HFFc6 (cell line): ENCODE measurements at regions not wholly inside any gene's neighbourhood (a gene's known extent, or its start where the extent isn't known, plus 50 kb on each side); places are given as distances from the start of the nearest gene placed in this dataset.

Experiments
- DNase-seq: peaks from one replicate; pipeline ENCODE4 v3.0.0-alpha.2; 2018
- H3K27ac Mint-ChIP-seq: 2 replicates; pipeline ENCODE4 v1.8.0; 2020; ENCODE audit warnings: mild to moderate bottlenecking, mixed read lengths
- H3K27me3 Mint-ChIP-seq: 2 replicates; pipeline ENCODE4 v1.8.0; 2021; ENCODE audit warnings: mild to moderate bottlenecking, moderate library complexity, mixed read lengths; ENCODE audit not compliant: insufficient read depth
- H3K36me3 Mint-ChIP-seq: 2 replicates; pipeline ENCODE4 v1.8.0; 2021; ENCODE audit warnings: low read depth, mixed read lengths
- H3K4me1 Mint-ChIP-seq: 2 replicates; pipeline ENCODE4 v1.8.0; 2020; ENCODE audit warnings: low read depth, mixed read lengths
- H3K4me3 Mint-ChIP-seq: 2 replicates; pipeline ENCODE4 v1.8.0; 2020; ENCODE audit warnings: mild to moderate bottlenecking, moderate library complexity, mixed read lengths
- H3K9me3 Mint-ChIP-seq: 2 replicates; pipeline ENCODE4 v1.8.0; 2020; ENCODE audit warnings: mild to moderate bottlenecking, mixed read lengths
- CTCF ChIP-seq: fragments of 200-600 bp; sonication (generic); IDR thresholded peaks from 2 replicates; pipeline ENCODE4 v1.5.0; 2021; ENCODE audit warnings: antibody characterized with exemption, mild to moderate bottlenecking

GRCh38 chr9:28584542-28584941, 1011.3 kb upstream of the C9orf72 start:
- Mint-ChIP-seq H3K27me3 (no peaks in the 10 kb centered on the region), H3K9me3 (peaks cover 39% of the 10 kb centered on the region), H3K4me1 (no peaks in the 10 kb centered on the region), H3K36me3 (no peaks in the 10 kb centered on the region), H3K27ac (no peak overlapping the region), H3K4me3 (no peak overlapping the region)
- DNase-seq = no peak
- no peak for TF ChIP-seq CTCF

GRCh38 chr9:28587052-28587451, 1013.8 kb upstream of the C9orf72 start:
- H3K36me3 Mint-ChIP-seq = no peaks in the 10 kb centered on the region
- H3K27ac Mint-ChIP-seq = no peak overlapping the region
- peaks cover 39% of the 10 kb centered on the region for H3K9me3 Mint-ChIP-seq
- H3K27me3 Mint-ChIP-seq = no peaks in the 10 kb centered on the region
- H3K4me3 Mint-ChIP-seq = no peak overlapping the region
- H3K4me1 Mint-ChIP-seq = no peaks in the 10 kb centered on the region
- DNase-seq = no peak
- no peak for TF ChIP-seq CTCF

GRCh38 chr9:28598408-28598807, 1025.1 kb upstream of the C9orf72 start:
- DNase-seq = no peak
- no peak overlapping the region for H3K4me3 Mint-ChIP-seq
- H3K4me1 Mint-ChIP-seq = no peaks in the 10 kb centered on the region
- H3K27ac Mint-ChIP-seq = no peak overlapping the region
- H3K36me3 Mint-ChIP-seq = no peaks in the 10 kb centered on the region
- peaks cover 18% of the 10 kb centered on the region for H3K9me3 Mint-ChIP-seq
- H3K27me3 Mint-ChIP-seq = no peaks in the 10 kb centered on the region
- no peak for TF ChIP-seq CTCF

- no peak for DNase-seq
- peaks cover 18% of the 10 kb centered on the region for H3K9me3 Mint-ChIP-seq
- H3K4me1 Mint-ChIP-seq = no peaks in the 10 kb centered on the region
- H3K27me3 Mint-ChIP-seq = no peaks in the 10 kb centered on the region
- H3K4me3 Mint-ChIP-seq = no peak overlapping the region
- TF ChIP-seq CTCF = no peak
- no peak overlapping the region for H3K27ac Mint-ChIP-seq
- no peaks in the 10 kb centered on the region for H3K36me3 Mint-ChIP-seq
Measured at GRCh38 chr9:28600226-28600625, 1026.9 kb upstream of the C9orf72 start.

- no peak overlapping the region for H3K27ac Mint-ChIP-seq
- TF ChIP-seq CTCF = no peak
- peaks cover 5% of the 10 kb centered on the region for H3K9me3 Mint-ChIP-seq
- no peak overlapping the region for H3K4me3 Mint-ChIP-seq
- no peaks in the 10 kb centered on the region for H3K36me3 Mint-ChIP-seq
- H3K27me3 Mint-ChIP-seq = no peaks in the 10 kb centered on the region
- no peak for DNase-seq
- H3K4me1 Mint-ChIP-seq = no peaks in the 10 kb centered on the region
Measured at GRCh38 chr9:28607843-28608242, 1034.6 kb upstream of the C9orf72 start.

GRCh38 chr9:28610339-28610738, 1037.1 kb upstream of the C9orf72 start:
- no peak for TF ChIP-seq CTCF
- Mint-ChIP-seq H3K27me3 (no peaks in the 10 kb centered on the region), H3K4me3 (no peak overlapping the region), H3K36me3 (no peaks in the 10 kb centered on the region), H3K4me1 (no peaks in the 10 kb centered on the region), H3K9me3 (peaks cover 5% of the 10 kb centered on the region; the same call in 1 of the 2 replicates), H3K27ac (no peak overlapping the region)
- no peak for DNase-seq
